ENCODE measurements at regions not wholly inside any gene's neighbourhood (a gene's known extent, or its start where the extent isn't known, plus 50 kb on each side); places are given as distances from the start of the nearest gene placed in this dataset.

DNA sequence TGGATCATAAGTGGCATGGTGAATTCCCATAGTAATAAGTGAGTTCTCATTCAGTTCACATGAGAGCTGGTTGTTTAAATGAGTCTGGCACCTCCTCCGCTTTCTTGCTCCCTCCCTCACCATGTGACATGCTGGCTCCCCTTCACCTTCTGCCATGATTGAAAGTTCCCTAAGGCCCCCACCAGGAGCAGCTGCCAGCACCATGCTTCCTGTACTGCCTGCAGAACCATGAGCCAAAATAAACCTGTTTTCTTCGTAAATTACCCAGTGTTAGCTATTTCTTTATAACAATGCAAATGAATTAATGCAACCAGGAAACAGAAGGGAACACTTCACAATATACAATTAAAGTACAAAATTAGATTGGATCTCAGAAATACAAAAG, 257.0 kb downstream of the MREG start:
- DNase-seq (ENCODE audit: low read depth): no peak
- no peak overlapping the region for H3K4me3 ChIP-seq (ENCODE audit: low read depth, low read length)
- no peak for TF ChIP-seq CTCF (IDR thresholded peaks at IDR 0.05; ENCODE audit: control insufficient read depth, extremely low read depth, insufficient read depth)

DNA sequence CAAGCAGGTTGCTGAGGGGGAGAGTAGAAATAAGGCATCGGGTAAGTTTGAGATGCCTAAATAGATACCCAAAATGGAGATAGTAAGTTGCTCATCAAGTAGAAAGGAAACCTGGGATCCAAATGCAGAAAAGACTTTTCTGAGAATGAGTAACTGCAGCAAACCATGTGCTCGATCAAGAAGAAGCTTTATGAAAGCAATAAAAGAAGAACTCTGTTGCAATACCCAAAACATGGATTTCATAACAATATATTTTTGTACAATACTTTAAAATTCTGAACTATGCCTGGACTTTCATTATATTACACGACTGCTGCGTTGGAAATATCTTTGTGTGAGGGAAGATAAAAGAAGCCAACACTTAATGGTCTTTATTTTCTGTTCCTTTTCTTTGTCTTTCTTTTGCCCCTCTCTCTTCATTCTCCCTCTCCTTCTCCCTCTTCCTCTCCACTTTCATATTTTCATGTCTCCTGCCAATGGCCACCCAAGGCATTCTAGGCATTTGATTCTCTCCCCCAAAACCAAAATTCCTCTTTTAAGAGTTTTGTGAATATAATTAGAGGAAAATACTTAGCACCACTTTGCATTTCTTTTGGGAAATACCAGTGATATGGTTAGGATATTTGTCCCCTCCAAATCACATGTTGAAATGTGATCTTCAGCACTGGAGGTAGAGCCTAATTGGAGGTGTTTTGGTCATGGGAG, 257.6 kb downstream of the MREG start:
- no peak for DNase-seq (ENCODE audit: low read depth)
- H3K4me3 ChIP-seq (ENCODE audit: low read depth, low read length): no peak overlapping the region
- TF ChIP-seq CTCF (IDR thresholded peaks at IDR 0.05; ENCODE audit: control insufficient read depth, extremely low read depth, insufficient read depth): no peak

- no peak for TF ChIP-seq CTCF (IDR thresholded peaks at IDR 0.05; ENCODE audit: control insufficient read depth, extremely low read depth, insufficient read depth)
- H3K4me3 ChIP-seq (ENCODE audit: low read depth, low read length): no peak overlapping the region
- DNase-seq (ENCODE audit: low read depth): no peak
These were observed 258.8 kb downstream of the MREG start for GRCh38 chr2:215754546-215754945.

- H3K4me3 ChIP-seq (ENCODE audit: low read depth, low read length): no peak overlapping the region
- no peak for DNase-seq (ENCODE audit: low read depth)
- no peak for TF ChIP-seq CTCF (IDR thresholded peaks at IDR 0.05; ENCODE audit: control insufficient read depth, extremely low read depth, insufficient read depth)
These were observed 259.5 kb downstream of the MREG start for GRCh38 chr2:215753808-215754207.

GRCh38 chr2:215752991-215753390, 260.4 kb downstream of the MREG start:
- DNase-seq (ENCODE audit: low read depth): no peak
- no peak overlapping the region for H3K4me3 ChIP-seq (ENCODE audit: low read depth, low read length)
- no peak for TF ChIP-seq CTCF (IDR thresholded peaks at IDR 0.05; ENCODE audit: control insufficient read depth, extremely low read depth, insufficient read depth)

DNA sequence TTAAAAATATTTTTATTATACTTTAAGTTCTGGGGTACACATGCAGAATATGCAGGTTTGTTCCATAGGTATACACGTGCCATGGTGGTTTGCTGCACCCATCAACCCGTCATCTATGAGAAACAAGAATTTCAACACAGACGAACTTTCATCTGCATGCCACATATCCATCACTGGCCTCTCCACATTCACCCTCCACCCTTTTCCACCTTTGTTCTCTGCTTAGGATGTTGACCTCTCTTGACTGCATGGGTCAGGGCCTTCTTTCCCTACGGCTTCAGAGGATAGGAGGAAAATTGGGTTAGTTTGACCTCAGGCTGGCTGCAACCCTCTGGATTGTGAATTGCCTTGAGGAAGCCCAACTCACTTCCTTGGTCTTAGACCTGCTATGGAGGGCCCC, 260.9 kb downstream of the MREG start:
- H3K4me3 ChIP-seq (ENCODE audit: low read depth, low read length): no peak overlapping the region
- no peak for TF ChIP-seq CTCF (IDR thresholded peaks at IDR 0.05; ENCODE audit: control insufficient read depth, extremely low read depth, insufficient read depth)
- no peak for DNase-seq (ENCODE audit: low read depth)

DNA sequence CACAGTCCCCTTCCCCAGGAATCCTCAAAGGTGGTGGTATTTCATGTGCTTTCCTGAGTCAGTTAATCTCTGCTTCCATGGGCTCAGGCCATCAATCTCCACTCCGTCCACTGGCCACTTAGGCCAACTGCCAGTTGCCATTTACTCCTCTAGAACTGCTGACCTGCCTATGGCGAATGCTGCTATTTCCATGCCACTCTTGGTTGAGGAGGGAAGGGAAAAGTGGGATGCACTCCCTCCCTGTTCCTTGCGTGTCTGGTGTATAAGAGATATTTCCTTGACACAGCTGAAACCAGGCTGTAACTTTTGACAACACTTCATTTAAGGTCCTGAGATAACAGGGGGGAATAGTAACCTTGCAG, 261.5 kb downstream of the MREG start:
- no peak overlapping the region for H3K4me3 ChIP-seq (ENCODE audit: low read depth, low read length)
- TF ChIP-seq CTCF (IDR thresholded peaks at IDR 0.05; ENCODE audit: control insufficient read depth, extremely low read depth, insufficient read depth): no peak
- no peak for DNase-seq (ENCODE audit: low read depth)
